ENCODE measurements at regions not wholly inside any gene's neighbourhood (a gene's known extent, or its start where the extent isn't known, plus 50 kb on each side); places are given as distances from the start of the nearest gene placed in this dataset.

DNA sequence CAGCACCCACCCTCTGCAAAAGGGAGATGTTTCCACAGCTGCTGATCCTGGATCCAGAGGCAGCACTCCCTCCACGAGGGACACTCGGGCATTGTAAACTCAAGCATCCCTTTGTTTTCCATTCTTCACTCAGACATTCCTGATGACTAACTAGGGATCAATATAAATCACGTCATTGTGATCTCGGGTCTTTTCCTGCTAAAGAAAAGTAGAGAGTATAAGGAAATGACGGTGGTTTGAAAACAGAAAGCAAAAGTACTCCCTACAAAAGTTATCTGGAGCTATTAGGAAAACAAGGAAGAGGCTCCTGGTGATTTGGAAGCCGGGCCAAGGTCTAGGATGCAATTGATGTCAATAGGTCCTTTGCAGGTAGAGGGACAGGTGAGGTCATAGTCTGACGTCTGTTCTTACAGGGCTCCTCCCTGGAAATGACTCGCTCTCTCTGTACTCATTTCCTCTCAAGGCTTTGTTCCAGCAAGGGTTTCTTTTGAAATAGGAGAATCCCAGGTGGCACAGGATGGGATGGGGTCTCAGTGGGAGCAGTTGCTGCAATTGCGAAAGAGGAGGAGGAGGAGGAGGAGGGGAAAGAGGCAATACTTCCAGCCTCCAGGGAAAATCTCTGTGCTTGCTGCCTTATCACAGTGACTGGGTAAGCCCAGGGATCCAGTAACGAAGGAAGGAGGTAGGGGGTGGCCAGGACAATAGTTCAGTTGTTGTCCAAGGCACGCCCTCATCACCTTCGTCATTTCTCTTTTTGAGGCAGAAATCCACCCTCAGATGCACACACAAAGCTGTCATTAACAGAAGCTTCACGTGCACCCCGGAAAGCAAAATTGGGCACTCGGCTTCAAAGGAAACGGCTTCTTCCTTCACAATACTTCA is 222.8 kb downstream of the LY86 start:
- ChIA-PET POLR2A (interaction anchor here (0.5 to 1.3 kb wide), 5 partner anchors 10 to 423 kb away, joined by 3 to 6 read pairs (median 3); no protein-coding TSS in a partner anchor), CTCF (ENCODE audit: low intra/inter-chr PET ratio) (no interaction called here)
- no TSS peak for BruUV-seq (replicated peaks)
- H4K20me1 ChIP-seq (replicated peaks; ENCODE audit: control insufficient read depth, insufficient read depth, low read length), result no peaks in the 10 kb centered on the region
- FAIRE-seq (no peak), ATAC-seq (peak; percentile 33; the same call in 2 of the 3 replicates), DNase-seq (ENCODE audit: extremely low read depth in 1 of 4, low spot score in 3 of 4) (no peak)
- no peak overlapping the region for H3K4me3 ChIP-seq
- H2AFZ ChIP-seq (ENCODE audit: low read depth, low read length), result 0 out of 2 replicates have a peak overlapping the region, but pooled peaks have one; percentile 10
- in situ Hi-C loops (cut with MboI) (no loop called here), intact Hi-C loops (cut with micrococcal nuclease) (no loop called here)
- H3K9me3 ChIP-seq (replicated peaks; ENCODE audit: control insufficient read depth, insufficient read depth, low read depth, low read length), result no peaks in the 10 kb centered on the region
- peak overlapping the region; percentile 5; the same call in 1 of the 2 replicates for H3K4me2 ChIP-seq (ENCODE audit: insufficient read depth, low read length)
- H3K36me3 ChIP-seq (ENCODE audit: control insufficient read depth, insufficient read depth, low read length), result no peaks in the 10 kb centered on the region
- H3K27ac ChIP-seq (ENCODE audit: extremely low read depth, low read depth, low read length), result no peak overlapping the region
- H3K4me1 ChIP-seq (replicated peaks in 1 of 2; ENCODE audit: control insufficient read depth in 2 of 2, insufficient read depth in 2 of 2, low read length in 2 of 2), result peaks cover 0 to 26% of the 10 kb centered on the region in 2 experiments; a peak in 3 of 5 replicates
- H3K27me3 ChIP-seq (ENCODE audit: control insufficient read depth in 2 of 2, insufficient read depth in 2 of 2, low read length in 2 of 2), result peaks cover 11 to 33% of the 10 kb centered on the region in 2 experiments; a peak in 2 of 5 replicates
- no peaks in the 10 kb centered on the region for H3K79me2 ChIP-seq (ENCODE audit: control insufficient read depth, insufficient read depth, low read length)
- no peaks in the 10 kb centered on the region for H3K9me1 ChIP-seq (ENCODE audit: control insufficient read depth, insufficient read depth, low read length)
- 4% methylated on average over 16 of the region's 16 CpGs for WGBS (ENCODE audit: insufficient coverage, low coverage, missing lambda C conversion rate)
- H3K9ac ChIP-seq (ENCODE audit: insufficient read depth in 1 of 2, low read depth in 2 of 2, low read length in 2 of 2), result no peak overlapping the region
- TF ChIP-seq ZNF253 (CRISPR knock-in tag; conservative IDR thresholded peaks at IDR 0.05), result no peak
- 0 out of 2 replicates have a peak, but pooled peaks have one; percentile 14 for TF ChIP-seq CREB1 (IDR thresholded peaks at IDR 0.05)
- TF ChIP-seq CREB1 (CRISPR knock-in tag; IDR thresholded peaks at IDR 0.05), result no peak
- peak; percentile 42; the same call in 1 of the 2 replicates for TF ChIP-seq CTBP1 (IDR thresholded peaks at IDR 0.05; ENCODE audit: borderline replicate concordance)
- TF ChIP-seq, protein P1, sequence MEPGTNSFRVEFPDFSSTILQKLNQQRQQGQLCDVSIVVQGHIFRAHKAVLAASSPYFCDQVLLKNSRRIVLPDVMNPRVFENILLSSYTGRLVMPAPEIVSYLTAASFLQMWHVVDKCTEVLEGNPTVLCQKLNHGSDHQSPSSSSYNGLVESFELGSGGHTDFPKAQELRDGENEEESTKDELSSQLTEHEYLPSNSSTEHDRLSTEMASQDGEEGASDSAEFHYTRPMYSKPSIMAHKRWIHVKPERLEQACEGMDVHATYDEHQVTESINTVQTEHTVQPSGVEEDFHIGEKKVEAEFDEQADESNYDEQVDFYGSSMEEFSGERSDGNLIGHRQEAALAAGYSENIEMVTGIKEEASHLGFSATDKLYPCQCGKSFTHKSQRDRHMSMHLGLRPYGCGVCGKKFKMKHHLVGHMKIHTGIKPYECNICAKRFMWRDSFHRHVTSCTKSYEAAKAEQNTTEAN (CRISPR knock-in tag; IDR thresholded peaks at IDR 0.05), result no peak
- peak; percentile 66 for TF ChIP-seq CEBPB (tag; IDR thresholded peaks at IDR 0.05)
- TF ChIP-seq CHD2 (IDR thresholded peaks at IDR 0.05; ENCODE audit: low read depth, low read length), result no peak
- TF ChIP-seq, protein P2, sequence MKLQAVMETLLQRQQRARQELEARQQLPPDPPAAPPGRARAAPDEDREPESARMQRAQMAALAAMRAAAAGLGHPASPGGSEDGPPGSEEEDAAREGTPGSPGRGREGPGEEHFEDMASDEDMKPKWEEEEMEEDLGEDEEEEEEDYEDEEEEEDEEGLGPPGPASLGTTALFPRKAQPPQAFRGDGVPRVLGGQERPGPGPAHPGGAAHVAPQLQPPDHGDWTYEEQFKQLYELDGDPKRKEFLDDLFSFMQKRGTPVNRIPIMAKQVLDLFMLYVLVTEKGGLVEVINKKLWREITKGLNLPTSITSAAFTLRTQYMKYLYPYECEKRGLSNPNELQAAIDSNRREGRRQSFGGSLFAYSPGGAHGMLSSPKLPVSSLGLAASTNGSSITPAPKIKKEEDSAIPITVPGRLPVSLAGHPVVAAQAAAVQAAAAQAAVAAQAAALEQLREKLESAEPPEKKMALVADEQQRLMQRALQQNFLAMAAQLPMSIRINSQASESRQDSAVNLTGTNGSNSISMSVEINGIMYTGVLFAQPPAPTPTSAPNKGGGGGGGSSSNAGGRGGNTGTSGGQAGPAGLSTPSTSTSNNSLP (IDR thresholded peaks at IDR 0.05; ENCODE audit: borderline replicate concordance, low read depth, low read length), result no peak
- TF ChIP-seq ATF1 (CRISPR knock-in tag; IDR thresholded peaks at IDR 0.05), result no peak
- 0 out of 2 replicates have a peak, but pooled peaks have one; percentile 10 for TF ChIP-seq ATF1 (tag; IDR thresholded peaks at IDR 0.05)
- TF ChIP-seq CEBPG (CRISPR knock-in tag; IDR thresholded peaks at IDR 0.05), result no peak
- peak; percentile 26 to 43; a peak in 2 of 4 replicates for TF ChIP-seq CEBPG (tag; conservative IDR thresholded peaks at IDR 0.05 in 1 of 2, IDR thresholded peaks at IDR 0.05 in 1 of 2)
- no peak for TF ChIP-seq HDAC1 (IDR thresholded peaks at IDR 0.05)
- no peak for TF ChIP-seq ZC3H11A (IDR thresholded peaks at IDR 0.05; ENCODE audit: low read depth, low read length)
- no peak for TF ChIP-seq TCF7L2 (IDR thresholded peaks at IDR 0.05; ENCODE audit: low read depth, low read length)
- TF ChIP-seq ELF1 (tag; IDR thresholded peaks at IDR 0.05), result 0 out of 2 replicates have a peak, but pooled peaks have one; percentile 40
- TF ChIP-seq ETV6 (IDR thresholded peaks at IDR 0.05; ENCODE audit: borderline replicate concordance in 1 of 2, low read depth in 2 of 2, low read length in 1 of 2), result no peak
- TF ChIP-seq ETV6 (CRISPR knock-in tag; IDR thresholded peaks at IDR 0.05; ENCODE audit: borderline replicate concordance), result no peak
- TF ChIP-seq BHLHE40 (IDR thresholded peaks at IDR 0.05; ENCODE audit: low read length), result 0 out of 2 replicates have a peak, but pooled peaks have one; percentile 37
- TF ChIP-seq, protein P3, sequence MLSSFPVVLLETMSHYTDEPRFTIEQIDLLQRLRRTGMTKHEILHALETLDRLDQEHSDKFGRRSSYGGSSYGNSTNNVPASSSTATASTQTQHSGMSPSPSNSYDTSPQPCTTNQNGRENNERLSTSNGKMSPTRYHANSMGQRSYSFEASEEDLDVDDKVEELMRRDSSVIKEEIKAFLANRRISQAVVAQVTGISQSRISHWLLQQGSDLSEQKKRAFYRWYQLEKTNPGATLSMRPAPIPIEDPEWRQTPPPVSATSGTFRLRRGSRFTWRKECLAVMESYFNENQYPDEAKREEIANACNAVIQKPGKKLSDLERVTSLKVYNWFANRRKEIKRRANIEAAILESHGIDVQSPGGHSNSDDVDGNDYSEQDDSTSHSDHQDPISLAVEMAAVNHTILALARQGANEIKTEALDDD (IDR thresholded peaks at IDR 0.05), result no peak

All from K562 (cell line).